Bronchial epithelial cell (primary cell): ENCODE measurements at regions not wholly inside any gene's neighbourhood (a gene's known extent, or its start where the extent isn't known, plus 50 kb on each side); places are given as distances from the start of the nearest gene placed in this dataset.
"Not testable (repeated sequence)": the region's sequence is repeated elsewhere in the genome, so short reads cannot be mapped to it uniquely, and the experiment has no call there.

ENCODE experiments used
- DNase-seq: peaks from one replicate; pipeline ENCODE4 v3.0.0-alpha.2; 2010; ENCODE audit warnings: low read depth
- FAIRE-seq: peaks from 2 replicates; lab custom pipeline; 2011; peaks lifted over from hg19 to GRCh38; lab: Jason Lieb, UNC
- H3K27me3 ChIP-seq: 2 replicates; pipeline ENCODE4 v1.5.1; 2011; ENCODE audit warnings: low read length; ENCODE audit not compliant: control insufficient read depth, insufficient read depth
- H3K36me3 ChIP-seq: 2 replicates; pipeline ENCODE4 v1.5.1; 2011; ENCODE audit warnings: low read length; ENCODE audit not compliant: control insufficient read depth, insufficient read depth
- H3K4me3 ChIP-seq: 2 replicates; pipeline ENCODE4 v1.5.1; 2011; ENCODE audit warnings: mild to moderate bottlenecking, low read depth, low read length, control low read depth
- CTCF ChIP-seq: IDR thresholded peaks from 2 replicates; pipeline ENCODE4 v1.5.1; 2011; ENCODE audit warnings: mild to moderate bottlenecking, moderate library complexity, low read length, control low read depth, inconsistent platforms; ENCODE audit not compliant: insufficient read depth, severe bottlenecking

GRCh38 chr4:148618856-148619255, 176.6 kb upstream of the NR3C2 start:
- FAIRE-seq (no peak), DNase-seq (peak; percentile 33)
- H3K27me3 ChIP-seq = no peaks in the 10 kb centered on the region
- no peak overlapping the region for H3K4me3 ChIP-seq
- H3K36me3 ChIP-seq = no peaks in the 10 kb centered on the region
- TF ChIP-seq CTCF = no peak

- TF ChIP-seq CTCF = no peak
- no peak overlapping the region for H3K4me3 ChIP-seq
- FAIRE-seq (no peak), DNase-seq (no peak)
- no peaks in the 10 kb centered on the region for H3K36me3 ChIP-seq
- no peaks in the 10 kb centered on the region for H3K27me3 ChIP-seq
Observed at GRCh38 chr4:148608968-148609367, 166.8 kb upstream of the NR3C2 start.

- FAIRE-seq, DNase-seq, H3K4me3 ChIP-seq, H3K36me3 ChIP-seq, H3K27me3 ChIP-seq: not testable (repeated sequence)
Observed at GRCh38 chr4:148598418-148599207, 156.4 kb upstream of the NR3C2 start.

- DNase-seq (no peak), FAIRE-seq (no peak)
- no peak for TF ChIP-seq CTCF
- no peak overlapping the region for H3K4me3 ChIP-seq
- no peaks in the 10 kb centered on the region for H3K36me3 ChIP-seq
- H3K27me3 ChIP-seq = no peaks in the 10 kb centered on the region
Observed at GRCh38 chr4:148589182-148589581, 147.0 kb upstream of the NR3C2 start.

- no peak for FAIRE-seq
- no peak for TF ChIP-seq CTCF
Observed at GRCh38 chr4:148575577-148575976, 133.4 kb upstream of the NR3C2 start.

GRCh38 chr4:148574911-148575310, 132.7 kb upstream of the NR3C2 start:
- TF ChIP-seq CTCF = no peak
- H3K4me3 ChIP-seq = no peak overlapping the region
- DNase-seq = no peak
- H3K27me3 ChIP-seq = no peaks in the 10 kb centered on the region
- FAIRE-seq = no peak
- H3K36me3 ChIP-seq = no peaks in the 10 kb centered on the region

More at GRCh38 chr4:148575577-148575976, 133.4 kb upstream of the NR3C2 start:
- DNase-seq = no peak
- Histone ChIP-seq H3K4me3 (no peak overlapping the region), H3K36me3 (no peaks in the 10 kb centered on the region), H3K27me3 (no peaks in the 10 kb centered on the region)
